HepG2 (cell line): ENCODE measurements at regions not wholly inside any gene's neighbourhood (a gene's known extent, or its start where the extent isn't known, plus 50 kb on each side); places are given as distances from the start of the nearest gene placed in this dataset.
A peak's percentile ranks its signal among the peaks of the same experiment; 100 is the strongest.

Source experiments
- CREB1 ChIP-seq, 2 experiments: fragments of 450-650 bp in 1 of 2; IDR thresholded peaks; 2 replicates each; pipeline ENCODE4 v1.6.1; 2016 to 2017; ENCODE audit warnings: control low read depth in 1 of 2, mild to moderate bottlenecking in 1 of 2, missing compliant biosample characterization in 1 of 2, missing genetic modification characterization in 1 of 2
- FOXJ3 ChIP-seq: sonication (generic); formaldehyde crosslinking; IDR thresholded peaks from 2 replicates; pipeline ENCODE4 v1.4.0; 2020; ENCODE audit warnings: missing genetic modification reagents, mild to moderate bottlenecking, borderline replicate concordance
- GMEB2 ChIP-seq: IDR thresholded peaks from 2 replicates; pipeline ENCODE4 v1.6.1; 2016; ENCODE audit warnings: missing biosample characterization, missing genetic modification reagents, low read depth
- HMGA1 ChIP-seq: sonication (generic); formaldehyde crosslinking; conservative IDR thresholded peaks from 2 replicates; pipeline ENCODE4 v1.4.0; 2020; ENCODE audit warnings: missing genetic modification reagents
- HNF4G ChIP-seq, 2 experiments: sonication (generic) in 1 of 2; formaldehyde crosslinking in 1 of 2; IDR thresholded peaks; 2 replicates each; pipeline versions ENCODE4 v1.4.0 to v1.6.1; 2011 to 2020; ENCODE audit warnings: borderline replicate concordance in 2 of 2, low read depth in 2 of 2, mild to moderate bottlenecking in 2 of 2, low read length in 1 of 2, missing genetic modification reagents in 1 of 2, moderate library complexity in 1 of 2
- RFXANK ChIP-seq: IDR thresholded peaks from 2 replicates; pipeline ENCODE4 v1.6.1; 2016
- RNF219 ChIP-seq: sonication (generic); formaldehyde crosslinking; IDR thresholded peaks from 2 replicates; pipeline ENCODE4 v1.5.0; 2020; ENCODE audit warnings: mild to moderate bottlenecking, missing genetic modification reagents
- ZNF232 ChIP-seq: sonication (generic); formaldehyde crosslinking; IDR thresholded peaks from 2 replicates; pipeline ENCODE4 v1.4.0; 2020; ENCODE audit warnings: missing genetic modification reagents, borderline replicate concordance
- ZNF431 ChIP-seq: sonication (generic); formaldehyde crosslinking; IDR thresholded peaks from 2 replicates; pipeline ENCODE4 v1.9.0; 2022; ENCODE audit warnings: missing genetic modification reagents, low read depth, mild to moderate bottlenecking, borderline replicate concordance
- ZNF543 ChIP-seq: sonication (generic); formaldehyde crosslinking; IDR thresholded peaks from 2 replicates; pipeline ENCODE4 v1.4.0; 2020; ENCODE audit warnings: mild to moderate bottlenecking, missing genetic modification reagents
- ZNF713 ChIP-seq: sonication (generic); formaldehyde crosslinking; IDR thresholded peaks from 2 replicates; pipeline ENCODE4 v1.4.0; 2020; ENCODE audit warnings: mild to moderate bottlenecking, missing genetic modification reagents
- ZSCAN29 ChIP-seq: sonication (generic); formaldehyde crosslinking; conservative IDR thresholded peaks from 2 replicates; pipeline ENCODE4 v1.4.0; 2020; ENCODE audit warnings: mild to moderate bottlenecking, missing genetic modification reagents
- ZSCAN5A ChIP-seq: sonication (generic); formaldehyde crosslinking; IDR thresholded peaks from 2 replicates; pipeline ENCODE4 v1.8.0; 2022; ENCODE audit warnings: mild to moderate bottlenecking, missing genetic modification reagents, borderline replicate concordance
- TF ChIP-seq, protein P1 (sequence below): sonication (generic); formaldehyde crosslinking; IDR thresholded peaks from 2 replicates; pipeline ENCODE4 v1.4.0; 2020; ENCODE audit warnings: mild to moderate bottlenecking, missing genetic modification reagents
- TF ChIP-seq, protein P2 (sequence below): sonication (generic); formaldehyde crosslinking; IDR thresholded peaks from 2 replicates; pipeline ENCODE4 v1.9.0; 2022; ENCODE audit warnings: missing genetic modification reagents, mild to moderate bottlenecking, borderline replicate concordance
- TF ChIP-seq, protein P3 (sequence below): IDR thresholded peaks from 2 replicates; pipeline ENCODE4 v1.6.1; 2016; ENCODE audit warnings: missing compliant biosample characterization, missing genetic modification reagents, borderline replicate concordance

DNA sequence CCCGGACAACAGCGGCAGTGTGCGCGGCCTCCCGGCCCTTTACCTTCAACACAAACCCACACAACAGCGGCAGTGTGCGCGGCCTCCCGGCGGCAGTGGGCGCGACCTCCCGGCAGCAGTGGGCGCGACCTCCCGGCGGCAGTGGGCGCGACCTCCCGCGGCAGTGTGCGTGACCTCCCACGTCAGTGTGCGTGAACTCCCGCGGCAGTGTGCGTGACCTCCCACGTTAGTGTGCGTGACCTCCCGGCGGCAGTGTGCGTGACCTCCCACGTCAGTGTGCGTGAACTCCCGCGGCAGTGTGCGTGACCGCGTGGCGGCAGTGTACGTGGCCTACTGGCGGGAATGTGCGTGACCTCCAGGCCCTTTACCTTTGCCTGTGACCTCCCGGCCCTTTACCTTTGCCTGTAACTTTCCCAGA lies 576.6 kb upstream of the FRG1 start (continued):
- TF ChIP-seq ZSCAN5A (no peak), ZNF543 (CRISPR knock-in tag) (no peak), RNF219 (CRISPR knock-in tag) (no peak), ZSCAN29 (no peak), HMGA1 (CRISPR knock-in tag) (no peak), HNF4G (IDR thresholded peaks at IDR 0.05; ENCODE audit: borderline replicate concordance, low read depth, low read length) (no peak), HNF4G (CRISPR knock-in tag; IDR thresholded peaks at IDR 0.05; ENCODE audit: borderline replicate concordance, low read depth) (no peak), ZNF232 (CRISPR knock-in tag) (no peak), FOXJ3 (CRISPR knock-in tag) (no peak), GMEB2 (CRISPR knock-in tag) (peak; percentile 93), RFXANK (CRISPR knock-in tag) (no peak), CREB1 (IDR thresholded peaks at IDR 0.05) (no peak), CREB1 (CRISPR knock-in tag; IDR thresholded peaks at IDR 0.05) (peak; percentile 93), ZNF431 (CRISPR knock-in tag) (no peak), ZNF713 (CRISPR knock-in tag) (no peak)
- TF ChIP-seq, protein P1, sequence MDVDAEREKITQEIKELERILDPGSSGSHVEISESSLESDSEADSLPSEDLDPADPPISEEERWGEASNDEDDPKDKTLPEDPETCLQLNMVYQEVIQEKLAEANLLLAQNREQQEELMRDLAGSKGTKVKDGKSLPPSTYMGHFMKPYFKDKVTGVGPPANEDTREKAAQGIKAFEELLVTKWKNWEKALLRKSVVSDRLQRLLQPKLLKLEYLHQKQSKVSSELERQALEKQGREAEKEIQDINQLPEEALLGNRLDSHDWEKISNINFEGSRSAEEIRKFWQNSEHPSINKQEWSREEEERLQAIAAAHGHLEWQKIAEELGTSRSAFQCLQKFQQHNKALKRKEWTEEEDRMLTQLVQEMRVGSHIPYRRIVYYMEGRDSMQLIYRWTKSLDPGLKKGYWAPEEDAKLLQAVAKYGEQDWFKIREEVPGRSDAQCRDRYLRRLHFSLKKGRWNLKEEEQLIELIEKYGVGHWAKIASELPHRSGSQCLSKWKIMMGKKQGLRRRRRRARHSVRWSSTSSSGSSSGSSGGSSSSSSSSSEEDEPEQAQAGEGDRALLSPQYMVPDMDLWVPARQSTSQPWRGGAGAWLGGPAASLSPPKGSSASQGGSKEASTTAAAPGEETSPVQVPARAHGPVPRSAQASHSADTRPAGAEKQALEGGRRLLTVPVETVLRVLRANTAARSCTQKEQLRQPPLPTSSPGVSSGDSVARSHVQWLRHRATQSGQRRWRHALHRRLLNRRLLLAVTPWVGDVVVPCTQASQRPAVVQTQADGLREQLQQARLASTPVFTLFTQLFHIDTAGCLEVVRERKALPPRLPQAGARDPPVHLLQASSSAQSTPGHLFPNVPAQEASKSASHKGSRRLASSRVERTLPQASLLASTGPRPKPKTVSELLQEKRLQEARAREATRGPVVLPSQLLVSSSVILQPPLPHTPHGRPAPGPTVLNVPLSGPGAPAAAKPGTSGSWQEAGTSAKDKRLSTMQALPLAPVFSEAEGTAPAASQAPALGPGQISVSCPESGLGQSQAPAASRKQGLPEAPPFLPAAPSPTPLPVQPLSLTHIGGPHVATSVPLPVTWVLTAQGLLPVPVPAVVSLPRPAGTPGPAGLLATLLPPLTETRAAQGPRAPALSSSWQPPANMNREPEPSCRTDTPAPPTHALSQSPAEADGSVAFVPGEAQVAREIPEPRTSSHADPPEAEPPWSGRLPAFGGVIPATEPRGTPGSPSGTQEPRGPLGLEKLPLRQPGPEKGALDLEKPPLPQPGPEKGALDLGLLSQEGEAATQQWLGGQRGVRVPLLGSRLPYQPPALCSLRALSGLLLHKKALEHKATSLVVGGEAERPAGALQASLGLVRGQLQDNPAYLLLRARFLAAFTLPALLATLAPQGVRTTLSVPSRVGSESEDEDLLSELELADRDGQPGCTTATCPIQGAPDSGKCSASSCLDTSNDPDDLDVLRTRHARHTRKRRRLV (CRISPR knock-in tag): no peak
- TF ChIP-seq, protein P2, sequence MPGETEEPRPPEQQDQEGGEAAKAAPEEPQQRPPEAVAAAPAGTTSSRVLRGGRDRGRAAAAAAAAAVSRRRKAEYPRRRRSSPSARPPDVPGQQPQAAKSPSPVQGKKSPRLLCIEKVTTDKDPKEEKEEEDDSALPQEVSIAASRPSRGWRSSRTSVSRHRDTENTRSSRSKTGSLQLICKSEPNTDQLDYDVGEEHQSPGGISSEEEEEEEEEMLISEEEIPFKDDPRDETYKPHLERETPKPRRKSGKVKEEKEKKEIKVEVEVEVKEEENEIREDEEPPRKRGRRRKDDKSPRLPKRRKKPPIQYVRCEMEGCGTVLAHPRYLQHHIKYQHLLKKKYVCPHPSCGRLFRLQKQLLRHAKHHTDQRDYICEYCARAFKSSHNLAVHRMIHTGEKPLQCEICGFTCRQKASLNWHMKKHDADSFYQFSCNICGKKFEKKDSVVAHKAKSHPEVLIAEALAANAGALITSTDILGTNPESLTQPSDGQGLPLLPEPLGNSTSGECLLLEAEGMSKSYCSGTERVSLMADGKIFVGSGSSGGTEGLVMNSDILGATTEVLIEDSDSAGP: peak; percentile 55; the same call in 1 of the 2 replicates
- TF ChIP-seq, protein P3, sequence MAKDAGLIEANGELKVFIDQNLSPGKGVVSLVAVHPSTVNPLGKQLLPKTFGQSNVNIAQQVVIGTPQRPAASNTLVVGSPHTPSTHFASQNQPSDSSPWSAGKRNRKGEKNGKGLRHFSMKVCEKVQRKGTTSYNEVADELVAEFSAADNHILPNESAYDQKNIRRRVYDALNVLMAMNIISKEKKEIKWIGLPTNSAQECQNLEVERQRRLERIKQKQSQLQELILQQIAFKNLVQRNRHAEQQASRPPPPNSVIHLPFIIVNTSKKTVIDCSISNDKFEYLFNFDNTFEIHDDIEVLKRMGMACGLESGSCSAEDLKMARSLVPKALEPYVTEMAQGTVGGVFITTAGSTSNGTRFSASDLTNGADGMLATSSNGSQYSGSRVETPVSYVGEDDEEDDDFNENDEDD (CRISPR knock-in tag): peak; percentile 86
